GM18861 (cell line): ENCODE measurements at regions not wholly inside any gene's neighbourhood (a gene's known extent, or its start where the extent isn't known, plus 50 kb on each side); places are given as distances from the start of the nearest gene placed in this dataset.
"Not testable (repeated sequence)": the region's sequence is repeated elsewhere in the genome, so short reads cannot be mapped to it uniquely, and the experiment has no call there.

Experiments used
- ATAC-seq: cut with Tn5 transposase; IDR thresholded peaks from one replicate; pipeline ENCODE4 v1.9.1; 2021; ENCODE audit not compliant: unreplicated experiment

DNA sequence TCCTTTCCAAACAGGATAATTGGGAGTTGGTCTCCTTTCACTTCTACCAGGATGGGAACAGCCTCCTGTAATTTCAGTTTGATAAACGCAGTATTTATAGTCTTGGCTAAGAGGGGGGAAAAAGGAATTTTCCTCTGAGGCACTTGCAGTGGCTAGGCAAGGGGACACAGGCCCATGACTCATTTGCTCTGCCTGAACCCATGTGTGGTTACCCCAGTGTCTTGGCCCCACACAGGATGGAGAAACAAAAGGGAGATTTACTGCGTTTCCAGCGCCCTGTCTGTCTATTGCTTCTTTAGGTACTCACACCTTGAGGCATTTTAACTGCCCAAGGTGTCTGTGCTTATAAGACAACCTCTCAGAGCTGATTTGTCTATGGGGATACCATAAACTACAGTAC is 74.8 kb upstream of the NEDD9 start:
- ATAC-seq = no peak

DNA sequence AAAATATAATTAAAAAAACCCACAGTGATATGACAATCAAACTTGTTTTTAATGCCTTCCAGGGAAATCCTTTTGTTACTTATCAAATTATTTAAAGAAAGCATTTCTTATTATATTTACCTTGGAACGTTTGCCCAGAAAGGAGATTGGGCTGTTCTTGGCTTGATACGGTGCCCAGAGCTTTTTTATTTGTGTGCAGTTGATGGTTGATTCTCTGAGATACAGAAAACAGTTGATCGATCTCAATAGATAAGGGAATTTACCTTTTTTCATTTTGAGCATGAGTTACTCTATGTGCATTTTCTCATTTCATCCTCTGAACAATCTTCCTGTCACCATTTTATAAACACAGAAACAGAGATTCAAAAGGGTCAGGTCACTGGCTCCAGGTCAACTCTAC is 72.5 kb upstream of the NEDD9 start:
- ATAC-seq = no peak

DNA sequence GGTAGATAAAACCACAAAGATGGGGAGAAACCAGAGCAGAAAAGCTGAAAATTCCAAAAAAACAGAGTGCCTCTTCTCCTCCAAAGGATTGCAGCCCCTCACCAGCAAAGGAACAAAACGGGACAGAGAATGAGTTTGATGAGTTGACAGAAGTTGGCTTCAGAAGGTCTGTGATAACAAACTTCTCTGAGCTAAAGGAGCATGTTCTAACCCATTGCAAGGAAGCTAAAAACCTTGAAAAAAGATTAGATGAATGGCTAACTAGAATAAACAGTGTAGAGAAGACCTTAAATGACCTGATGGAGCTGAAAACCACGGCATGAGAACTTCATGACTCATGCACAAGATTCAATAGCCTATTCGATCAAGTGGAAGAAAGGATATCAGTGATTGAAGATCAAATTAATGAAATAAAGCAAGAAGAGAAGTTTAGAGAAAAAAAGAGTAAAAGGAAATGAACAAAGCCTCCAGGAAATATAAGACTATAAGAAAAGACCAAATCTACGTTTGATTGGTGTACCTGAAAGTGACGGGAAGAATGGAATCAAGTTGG is 67.5 kb upstream of the NEDD9 start:
- not testable (repeated sequence) for ATAC-seq

DNA sequence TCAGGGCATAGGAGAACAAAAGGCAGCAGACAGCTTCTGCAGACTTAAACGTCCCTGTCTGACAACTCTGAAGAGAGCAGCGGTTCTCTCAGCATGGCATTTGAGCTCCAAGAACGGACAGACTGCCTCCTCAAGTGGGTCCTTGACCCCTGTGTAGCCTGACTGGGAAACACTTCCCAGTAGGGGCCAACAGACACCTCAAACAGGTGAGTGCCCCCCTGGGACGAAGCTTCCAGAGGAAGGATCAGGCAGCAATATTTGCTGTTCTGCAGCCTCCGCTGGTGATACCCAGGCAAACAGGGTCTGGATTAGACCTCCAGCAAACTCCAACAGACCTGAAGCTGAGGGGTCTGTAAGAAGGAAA is 66.9 kb upstream of the NEDD9 start:
- ATAC-seq = not testable (repeated sequence)

DNA sequence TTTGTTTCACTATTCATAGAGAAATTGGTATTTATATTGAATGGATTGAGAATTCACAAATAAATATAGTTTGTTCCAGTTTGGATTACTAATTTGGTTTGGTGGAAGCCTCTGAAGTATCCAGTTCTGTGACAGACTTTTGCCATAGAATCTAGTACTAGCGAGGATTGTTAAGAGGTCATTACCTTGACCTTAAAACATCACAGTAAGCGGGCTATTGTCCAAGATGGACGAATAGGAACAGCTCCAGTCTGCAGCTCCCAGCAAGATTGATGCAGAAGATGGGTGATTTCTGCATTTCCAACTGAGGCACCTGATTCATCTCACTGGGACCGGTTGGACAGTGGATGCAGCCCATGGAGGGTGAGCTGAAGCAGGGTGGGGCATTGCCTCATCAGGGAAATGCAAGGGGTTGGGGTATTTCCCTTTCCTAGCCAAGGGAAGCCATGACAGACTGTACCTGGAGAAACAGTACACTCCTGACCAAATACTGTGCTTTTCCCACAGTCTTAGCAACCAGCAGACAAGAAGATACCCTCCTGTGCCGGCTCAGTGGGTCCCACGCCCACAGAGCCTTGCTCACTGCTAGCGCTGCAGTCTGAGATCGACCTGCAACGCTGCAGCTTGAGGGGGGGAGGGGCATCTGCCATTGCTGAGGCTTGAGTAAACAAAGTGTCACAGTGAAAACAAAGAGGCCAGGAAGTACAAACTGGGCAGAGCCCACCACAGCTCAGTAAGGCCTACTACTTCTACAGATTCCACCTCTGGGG is 66.4 kb upstream of the NEDD9 start:
- no peak for ATAC-seq

DNA sequence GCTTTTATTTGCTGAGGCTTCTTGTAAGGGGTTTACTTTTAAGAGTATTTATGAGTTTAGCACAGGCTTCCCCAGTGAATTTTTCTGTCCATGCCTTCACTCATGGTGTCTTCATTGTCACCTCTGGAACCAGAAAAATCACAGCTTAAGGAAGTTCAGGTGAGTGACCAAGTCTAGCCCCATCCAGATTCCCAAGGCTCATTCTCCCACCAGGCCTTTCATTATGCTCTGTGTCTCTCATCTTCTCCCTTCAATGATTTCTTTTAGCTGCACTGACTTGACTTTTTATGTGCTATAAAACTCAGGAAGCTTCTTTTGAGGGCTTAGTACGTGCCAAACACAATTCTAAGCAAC is 64.9 kb upstream of the NEDD9 start:
- no peak for ATAC-seq

DNA sequence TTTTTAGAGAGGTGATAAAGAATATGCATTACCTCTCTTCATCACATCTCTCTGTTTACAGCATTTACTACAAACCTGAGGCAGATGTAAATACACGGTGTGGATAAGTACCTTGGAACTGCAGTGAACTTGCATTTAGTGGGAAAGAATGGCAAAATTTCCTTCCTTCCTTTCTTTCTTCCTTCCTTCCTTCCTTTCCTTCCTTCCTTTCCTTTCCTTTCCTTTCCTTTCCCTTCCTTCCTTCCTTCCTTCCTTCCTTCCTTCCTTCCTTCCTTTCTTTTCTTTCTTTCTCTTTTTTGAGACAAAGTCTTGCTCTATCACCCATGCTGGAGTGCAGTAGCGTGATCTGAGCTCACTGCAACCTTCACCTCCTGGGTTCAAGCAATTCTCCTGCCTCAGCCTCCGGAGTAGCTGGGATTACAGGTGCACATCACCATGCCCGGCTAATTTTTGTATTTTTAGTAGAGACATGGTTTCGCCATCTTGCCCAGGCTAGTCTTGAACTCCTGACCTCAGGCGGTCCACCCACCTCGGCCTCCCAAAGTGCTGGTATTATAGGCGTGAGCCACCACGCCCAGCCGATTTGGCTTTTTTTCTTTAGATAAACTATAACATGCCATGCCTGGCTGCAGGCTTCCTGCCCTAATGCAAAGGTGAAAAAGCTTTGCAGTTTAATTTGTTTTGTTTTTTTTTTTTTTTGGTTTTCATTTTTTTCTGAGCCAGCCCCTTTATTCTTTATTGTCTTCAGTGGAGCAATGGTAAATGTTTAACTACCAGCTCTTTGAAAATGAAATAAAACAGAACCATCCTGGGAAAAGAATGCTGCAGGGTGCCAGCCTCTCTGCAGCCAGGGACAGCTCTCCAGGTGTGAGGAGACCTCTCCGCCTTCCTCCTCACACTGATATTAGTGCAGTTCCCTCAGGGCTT is 64.2 kb upstream of the NEDD9 start:
- no peak for ATAC-seq

DNA sequence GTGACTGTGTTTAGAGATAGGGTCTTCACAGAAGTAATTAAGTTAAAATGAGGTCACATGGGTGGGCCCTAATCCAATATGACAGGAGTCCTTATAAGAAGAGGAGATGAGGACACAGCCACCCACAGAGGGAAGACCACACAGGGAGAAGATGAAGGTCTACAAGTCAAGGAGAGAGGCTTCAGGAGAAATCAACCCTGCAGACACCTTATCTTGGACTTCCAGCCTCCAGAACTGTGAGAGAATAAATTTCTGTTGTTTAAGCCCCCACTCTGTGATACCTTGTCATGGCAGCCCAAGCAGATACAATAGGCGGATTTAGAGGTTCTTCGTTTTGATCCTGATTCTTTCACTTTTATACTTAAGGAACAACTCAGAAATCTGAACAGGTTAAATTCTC is 63.5 kb upstream of the NEDD9 start:
- ATAC-seq = no peak

DNA sequence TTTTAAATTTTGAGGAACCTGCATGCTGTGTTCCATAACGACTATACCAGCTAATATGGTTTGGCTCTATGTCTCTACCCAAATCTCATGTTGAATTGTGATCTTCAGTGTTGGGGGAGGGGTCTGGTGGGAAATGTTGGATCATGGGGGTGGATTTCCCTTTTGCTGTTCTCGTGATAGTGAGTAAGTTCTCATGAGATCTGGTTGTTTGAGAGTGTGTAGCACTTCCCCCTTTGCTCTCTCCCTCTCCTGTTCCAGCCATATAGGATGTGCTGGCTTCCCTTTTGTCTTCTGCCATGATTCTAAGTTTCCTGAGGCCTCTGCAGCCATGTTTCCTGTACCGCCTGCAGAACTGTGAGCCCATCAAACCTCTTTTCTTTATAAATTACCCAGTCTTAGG is 61.8 kb upstream of the NEDD9 start:
- no peak for ATAC-seq

DNA sequence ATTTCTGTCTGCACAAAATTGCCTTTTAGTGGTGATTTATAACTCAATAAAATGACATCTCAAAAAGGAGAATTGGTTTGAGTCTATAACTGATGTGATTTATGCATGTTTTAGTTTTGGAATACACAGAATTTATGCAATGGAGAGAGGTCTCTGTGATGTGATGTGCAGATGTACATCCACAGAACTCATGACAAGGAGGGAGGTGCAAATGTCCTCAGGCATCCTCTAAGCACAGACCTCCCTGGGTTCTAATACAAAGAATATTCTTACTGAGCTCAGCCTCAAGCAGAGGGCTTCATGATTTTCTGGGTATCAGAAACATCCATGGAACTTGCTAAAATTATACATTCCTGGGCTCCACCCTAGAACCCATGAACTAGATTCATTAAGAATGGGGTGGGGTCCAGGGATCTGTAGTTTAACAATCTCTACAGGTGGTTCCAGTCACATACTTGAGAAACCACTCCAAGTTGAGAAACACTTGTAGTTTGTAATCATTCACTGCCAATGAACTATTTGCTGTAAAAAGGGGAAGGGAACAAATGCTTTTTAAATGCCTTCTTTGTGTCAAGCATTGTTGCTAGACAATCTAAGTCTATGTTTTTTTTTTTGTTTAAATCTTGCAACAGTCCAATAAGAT is 60.2 kb upstream of the NEDD9 start:
- ATAC-seq = no peak

DNA sequence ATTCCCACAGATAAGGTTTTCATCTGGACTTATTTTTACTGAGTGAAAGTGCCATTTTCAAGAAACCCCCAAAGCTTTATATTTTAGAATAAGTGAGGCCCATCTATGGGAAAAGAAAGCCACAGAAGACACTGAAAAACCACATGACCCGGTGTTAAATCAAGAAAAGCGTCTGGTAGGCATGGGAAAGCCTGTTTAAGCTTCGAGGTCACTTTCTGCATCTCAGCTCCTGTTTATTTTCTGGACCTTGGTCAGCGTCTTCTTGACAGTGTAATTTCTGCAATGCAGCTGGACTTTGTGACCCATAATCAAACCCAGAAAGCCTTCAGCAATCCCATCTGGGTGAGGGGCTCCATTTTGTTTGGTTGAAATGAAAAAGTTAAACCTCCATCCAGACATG is 59.6 kb upstream of the NEDD9 start:
- no peak for ATAC-seq

DNA sequence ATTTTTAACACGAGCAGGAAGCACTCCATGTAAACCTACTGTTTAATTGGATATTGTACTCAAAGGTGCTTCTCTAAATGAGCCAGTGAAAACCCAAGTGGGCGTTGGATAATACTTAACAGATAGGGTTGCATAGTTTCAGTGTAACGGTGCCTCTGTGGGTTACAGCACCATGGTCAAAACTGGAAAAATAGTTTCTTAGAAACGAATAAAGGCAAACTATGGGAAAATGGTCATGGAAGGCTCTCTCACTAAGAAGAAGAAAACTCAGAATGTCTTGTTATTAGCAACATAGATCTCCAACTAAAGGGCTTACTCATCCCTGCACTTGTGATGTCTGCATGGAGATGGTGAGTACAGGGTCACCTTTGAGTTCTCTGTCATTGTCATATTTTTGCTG is 59.1 kb upstream of the NEDD9 start:
- ATAC-seq = no peak

DNA sequence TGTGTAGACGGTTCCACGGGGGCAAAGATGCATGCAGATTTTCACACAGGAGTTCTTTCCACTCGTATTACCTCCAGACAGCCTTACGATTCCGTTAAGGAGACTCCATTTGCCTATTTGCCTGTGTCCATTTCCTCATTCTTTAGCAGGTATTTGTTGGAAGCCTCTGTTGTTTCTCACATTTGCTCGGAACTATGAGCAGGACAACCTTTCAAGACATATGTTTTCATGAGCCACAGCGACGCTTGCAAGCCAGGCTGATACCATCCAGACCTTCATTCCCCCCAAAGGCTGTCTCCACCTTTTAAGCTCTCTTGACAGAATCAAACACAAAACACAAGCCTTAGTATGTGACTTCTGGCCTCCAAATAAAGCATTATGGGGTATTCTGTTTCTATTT is 57.6 kb upstream of the NEDD9 start:
- no peak for ATAC-seq

DNA sequence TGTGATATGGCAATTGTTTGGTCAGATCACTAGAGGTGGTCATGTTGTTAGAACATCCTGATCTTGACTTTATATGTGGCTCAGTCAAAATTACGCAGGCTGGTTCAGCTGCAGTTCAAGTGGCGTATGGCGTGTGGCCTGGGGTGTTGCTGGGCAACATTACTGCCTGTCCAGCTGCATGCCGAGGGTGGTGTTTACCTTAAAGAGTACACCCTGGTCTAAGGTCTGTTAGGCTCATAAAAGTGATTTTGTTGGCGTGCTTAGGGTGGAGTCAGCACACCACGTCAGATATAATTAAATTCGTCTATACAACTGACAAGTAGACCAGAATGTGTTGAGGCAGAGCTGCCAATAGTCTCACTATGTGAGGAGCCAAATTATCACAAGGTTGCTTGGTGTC is 55.6 kb upstream of the NEDD9 start:
- no peak for ATAC-seq

DNA sequence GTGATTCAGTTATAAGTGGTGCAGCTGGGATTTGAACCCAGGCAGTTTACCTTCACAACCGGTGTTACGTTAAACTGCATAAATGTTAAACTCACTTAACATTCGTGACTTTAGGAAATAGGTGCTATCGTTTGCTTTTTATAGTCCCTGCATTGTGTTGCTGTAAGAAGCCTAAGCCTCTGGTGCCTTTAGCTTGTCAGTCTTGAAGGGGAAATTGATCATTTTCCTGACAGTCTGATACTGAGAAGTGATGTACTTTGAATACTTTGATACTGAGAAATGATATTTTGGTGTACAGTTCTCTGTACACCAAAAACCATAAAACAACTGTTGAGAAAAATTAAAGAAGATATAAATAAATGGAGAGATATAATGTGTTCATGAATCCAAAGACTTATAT is 52.5 kb upstream of the NEDD9 start:
- no peak for ATAC-seq

DNA sequence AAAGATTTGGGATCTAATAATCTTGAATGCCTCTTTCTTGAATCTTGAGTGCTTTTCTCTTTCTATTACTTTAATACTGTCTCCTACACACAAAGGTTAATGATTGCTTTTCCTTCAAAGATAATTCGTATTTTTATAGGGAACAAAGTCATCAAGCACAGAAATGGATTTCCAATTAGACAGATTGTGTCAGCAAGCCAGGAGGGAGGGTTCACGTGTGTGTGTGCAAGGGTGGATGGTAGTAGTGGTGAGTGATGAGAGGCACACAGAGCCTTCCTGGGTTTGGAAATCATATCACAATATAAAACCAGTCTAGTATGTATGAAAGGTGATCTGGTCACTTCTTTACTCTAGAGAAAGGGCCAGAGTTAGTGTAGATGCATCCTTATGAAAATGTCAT is 51.2 kb upstream of the NEDD9 start:
- ATAC-seq = no peak

DNA sequence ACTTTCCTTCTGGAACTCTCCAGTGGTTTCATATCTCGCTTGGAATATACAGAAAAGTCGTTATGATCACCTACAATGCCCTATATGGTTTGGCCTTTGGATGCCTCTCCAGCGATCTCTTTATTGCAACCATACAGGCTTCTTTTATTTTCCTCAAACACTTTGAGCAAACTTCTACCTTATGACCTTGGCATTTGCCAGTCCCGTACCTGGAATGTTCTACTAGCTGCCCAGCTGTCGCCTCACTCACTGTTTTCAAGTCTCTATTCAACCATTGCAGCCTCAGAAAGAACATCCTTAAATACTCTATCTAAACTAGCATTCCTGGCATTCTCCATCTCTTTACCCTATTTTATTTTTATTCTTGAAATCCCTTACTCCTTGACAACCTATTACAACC is 50.4 kb upstream of the NEDD9 start:
- ATAC-seq = no peak
